GM04504 (cell line): ENCODE measurements at regions not wholly inside any gene's neighbourhood (a gene's known extent, or its start where the extent isn't known, plus 50 kb on each side); places are given as distances from the start of the nearest gene placed in this dataset.
"Not testable (repeated sequence)": the region's sequence is repeated elsewhere in the genome, so short reads cannot be mapped to it uniquely, and the experiment has no call there.

ENCODE experiments used
- DNase-seq: peaks from one replicate; pipeline ENCODE4 v3.0.0-alpha.2; 2012; ENCODE audit warnings: low read depth

GRCh38 chr9:82903503-82903902 is 159.4 kb downstream of the RASEF start:
- no peak for DNase-seq

DNA sequence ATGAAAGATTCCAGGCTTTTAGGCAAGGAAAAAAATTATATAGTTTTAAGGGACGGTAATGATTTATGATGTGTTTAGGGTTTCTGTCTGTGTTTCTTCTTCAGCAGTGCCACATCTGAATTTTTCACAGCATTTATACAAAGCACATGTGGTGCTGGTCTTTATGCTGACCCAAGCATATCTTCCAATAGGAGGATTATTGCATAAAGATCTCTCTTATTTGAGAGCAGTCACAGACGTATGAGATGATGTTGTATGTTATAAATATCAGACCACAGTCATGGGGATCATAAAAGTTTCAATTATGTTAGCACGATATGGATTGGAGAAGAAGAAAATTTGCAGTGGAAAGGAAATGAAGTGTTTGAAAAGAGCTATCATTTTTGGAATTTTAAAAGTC is 150.9 kb downstream of the RASEF start:
- no peak for DNase-seq

GRCh38 chr9:82912645-82913044 is 150.3 kb downstream of the RASEF start:
- DNase-seq, result no peak

DNA sequence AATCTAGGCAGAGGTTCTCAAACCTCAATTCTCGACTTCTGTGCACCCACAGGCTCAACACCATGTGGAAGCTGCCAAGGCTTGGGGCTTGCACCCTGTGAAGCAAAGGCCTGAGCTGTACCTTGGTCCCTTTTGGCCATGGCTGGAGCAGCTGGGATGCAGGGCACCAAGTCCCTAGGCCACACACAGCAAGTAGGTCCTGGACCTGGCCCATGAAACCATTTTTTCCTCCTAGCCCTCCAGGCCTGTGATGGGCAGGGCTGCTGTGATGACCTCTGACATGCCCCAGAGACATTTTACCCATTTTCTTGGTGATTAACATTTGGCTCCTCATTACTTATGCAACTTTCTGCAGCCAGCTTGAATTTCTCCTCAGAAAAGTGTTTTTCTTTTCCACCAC is 146.7 kb downstream of the RASEF start:
- DNase-seq, result not testable (repeated sequence)

GRCh38 chr9:82920154-82920553 is 142.8 kb downstream of the RASEF start:
- no peak for DNase-seq

- DNase-seq, result no peak
Observed at GRCh38 chr9:82922686-82923085, 140.3 kb downstream of the RASEF start.

GRCh38 chr9:82923092-82923911 is 139.6 kb downstream of the RASEF start:
- no peak for DNase-seq

DNA sequence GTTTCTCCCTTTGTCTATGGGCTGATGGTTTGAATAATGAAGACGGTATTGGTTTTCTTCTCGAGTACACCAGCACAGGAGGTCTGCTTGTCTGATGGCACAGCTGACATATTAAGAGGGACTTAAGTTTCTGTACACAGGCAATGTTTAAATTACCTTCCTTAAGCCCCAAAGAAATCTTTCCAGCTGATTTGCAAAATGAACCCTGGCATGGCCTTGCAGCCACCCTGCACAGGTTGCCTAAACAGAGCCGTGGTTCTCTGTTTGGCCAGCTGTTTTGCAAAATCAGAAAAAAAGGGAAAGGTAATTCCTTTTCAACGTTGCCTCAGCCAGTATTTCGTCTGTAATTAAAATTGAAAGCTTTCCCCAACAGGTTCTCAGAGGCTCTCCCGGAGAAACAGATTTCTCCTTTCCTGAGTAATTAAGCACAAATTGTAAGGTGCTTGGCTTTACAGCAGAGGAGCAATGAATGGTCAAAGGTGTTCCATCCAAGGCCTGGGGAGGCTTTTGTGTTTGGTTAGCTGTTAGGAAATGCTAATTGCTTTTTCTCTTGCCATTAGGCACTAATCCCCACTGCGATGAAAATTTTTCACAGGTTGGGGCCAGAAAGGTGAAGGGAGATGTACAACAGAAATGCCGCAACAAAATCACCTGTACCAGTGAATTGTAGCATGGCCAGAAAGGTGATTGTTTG is 138.9 kb downstream of the RASEF start:
- no peak for DNase-seq
